GM13976 (cell line): ENCODE measurements at regions not wholly inside any gene's neighbourhood (a gene's known extent, or its start where the extent isn't known, plus 50 kb on each side); places are given as distances from the start of the nearest gene placed in this dataset.

Experiments used
- DNase-seq: peaks from one replicate; pipeline ENCODE4 v3.0.0; 2012; ENCODE audit warnings: low spot score
- in situ Hi-C: fragments of 300-500 bp; cut with MboI; formaldehyde crosslinking; loops from one replicate; pipeline ENCODE4 v1.12.0; 2022; ENCODE audit warnings: low sequenced_read_pairs, mixed read lengths, inconsistent platforms; ENCODE audit not compliant: unreplicated experiment
- TF ChIP-seq, protein P1 (sequence below): IDR thresholded peaks from 2 replicates; pipeline ENCODE4 v1.5.1; 2012; ENCODE audit warnings: borderline replicate concordance, mild to moderate bottlenecking; ENCODE audit not compliant: insufficient read depth; ENCODE audit errors: extremely low read depth, missing control alignments, control extremely low read depth

GRCh38 chr15:25181293-25182097 is 226.7 kb downstream of the SNRPN start:
- in situ Hi-C loops = no loop called here
- TF ChIP-seq, protein P1, sequence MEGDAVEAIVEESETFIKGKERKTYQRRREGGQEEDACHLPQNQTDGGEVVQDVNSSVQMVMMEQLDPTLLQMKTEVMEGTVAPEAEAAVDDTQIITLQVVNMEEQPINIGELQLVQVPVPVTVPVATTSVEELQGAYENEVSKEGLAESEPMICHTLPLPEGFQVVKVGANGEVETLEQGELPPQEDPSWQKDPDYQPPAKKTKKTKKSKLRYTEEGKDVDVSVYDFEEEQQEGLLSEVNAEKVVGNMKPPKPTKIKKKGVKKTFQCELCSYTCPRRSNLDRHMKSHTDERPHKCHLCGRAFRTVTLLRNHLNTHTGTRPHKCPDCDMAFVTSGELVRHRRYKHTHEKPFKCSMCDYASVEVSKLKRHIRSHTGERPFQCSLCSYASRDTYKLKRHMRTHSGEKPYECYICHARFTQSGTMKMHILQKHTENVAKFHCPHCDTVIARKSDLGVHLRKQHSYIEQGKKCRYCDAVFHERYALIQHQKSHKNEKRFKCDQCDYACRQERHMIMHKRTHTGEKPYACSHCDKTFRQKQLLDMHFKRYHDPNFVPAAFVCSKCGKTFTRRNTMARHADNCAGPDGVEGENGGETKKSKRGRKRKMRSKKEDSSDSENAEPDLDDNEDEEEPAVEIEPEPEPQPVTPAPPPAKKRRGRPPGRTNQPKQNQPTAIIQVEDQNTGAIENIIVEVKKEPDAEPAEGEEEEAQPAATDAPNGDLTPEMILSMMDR = no peak
- DNase-seq = no peak

DNA sequence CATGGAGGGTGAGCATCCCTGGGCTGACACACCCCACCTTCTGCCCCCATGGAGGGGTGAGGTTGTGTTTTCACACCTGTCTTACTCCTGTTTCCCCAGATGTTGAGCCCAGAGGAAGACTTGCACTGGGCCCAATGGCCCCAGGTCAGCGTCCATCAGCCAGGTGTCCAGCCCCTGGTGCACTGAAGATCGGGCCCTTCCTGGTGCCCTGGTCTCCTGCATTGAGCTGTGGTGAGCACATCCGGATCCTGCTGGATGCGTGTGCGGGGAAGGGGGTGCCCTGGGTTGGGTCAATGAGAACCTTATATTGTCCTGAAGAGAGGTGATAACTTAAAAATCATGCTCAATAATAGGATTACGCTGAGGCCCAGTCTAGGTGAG is 227.3 kb downstream of the SNRPN start:
- in situ Hi-C loops = no loop called here
- no peak for DNase-seq
- TF ChIP-seq, protein P1 = no peak

GRCh38 chr15:25182736-25183445 is 228.1 kb downstream of the SNRPN start:
- TF ChIP-seq, protein P1 = no peak
- DNase-seq = no peak
- in situ Hi-C loops = no loop called here

GRCh38 chr15:25183581-25184251 is 228.9 kb downstream of the SNRPN start:
- no peak for DNase-seq
- in situ Hi-C loops = no loop called here

GRCh38 chr15:25184356-25185155 is 229.8 kb downstream of the SNRPN start:
- no peak for DNase-seq
- in situ Hi-C loops = no loop called here
- TF ChIP-seq, protein P1 = no peak

More at GRCh38 chr15:25183581-25184251, 228.9 kb downstream of the SNRPN start:
- TF ChIP-seq, protein P1 = no peak
